ENCODE measurements at regions not wholly inside any gene's neighbourhood (a gene's known extent, or its start where the extent isn't known, plus 50 kb on each side); places are given as distances from the start of the nearest gene placed in this dataset.
A peak's percentile ranks its signal among the peaks of the same experiment; 100 is the strongest.

- TF ChIP-seq CTCF (IDR thresholded peaks at IDR 0.05; ENCODE audit: insufficient read depth, low read depth, low read length, missing control alignments) = no peak
- no peak for DNase-seq (ENCODE audit: low read depth)
- no peak overlapping the region for H3K4me3 ChIP-seq (ENCODE audit: low read length)
Observed at GRCh38 chr1:222046684-222047263, 304.9 kb upstream of the DUSP10 start.

GRCh38 chr1:222045786-222046185 lies 303.9 kb upstream of the DUSP10 start:
- H3K4me3 ChIP-seq (ENCODE audit: low read length) = no peak overlapping the region
- no peak for DNase-seq (ENCODE audit: low read depth)
- TF ChIP-seq CTCF (IDR thresholded peaks at IDR 0.05; ENCODE audit: insufficient read depth, low read depth, low read length, missing control alignments) = no peak

- DNase-seq (ENCODE audit: low read depth) = no peak
- no peak for TF ChIP-seq CTCF (IDR thresholded peaks at IDR 0.05; ENCODE audit: insufficient read depth, low read depth, low read length, missing control alignments)
Observed at GRCh38 chr1:222045236-222045635, 303.3 kb upstream of the DUSP10 start.

GRCh38 chr1:222043444-222044292 lies 301.8 kb upstream of the DUSP10 start:
- peak; percentile 51 for DNase-seq (ENCODE audit: low read depth)
- TF ChIP-seq CTCF (IDR thresholded peaks at IDR 0.05; ENCODE audit: insufficient read depth, low read depth, low read length, missing control alignments) = no peak
- no peak overlapping the region for H3K4me3 ChIP-seq (ENCODE audit: low read length)

More at GRCh38 chr1:222045236-222045635, 303.3 kb upstream of the DUSP10 start:
- H3K4me3 ChIP-seq (ENCODE audit: low read length) = no peak overlapping the region

GRCh38 chr1:222042120-222042519 lies 300.2 kb upstream of the DUSP10 start:
- DNase-seq (ENCODE audit: low read depth) = no peak
- H3K4me3 ChIP-seq (ENCODE audit: low read length) = no peak overlapping the region
- TF ChIP-seq CTCF (IDR thresholded peaks at IDR 0.05; ENCODE audit: insufficient read depth, low read depth, low read length, missing control alignments) = no peak

- H3K4me3 ChIP-seq (ENCODE audit: low read length) = no peak overlapping the region
- TF ChIP-seq CTCF (IDR thresholded peaks at IDR 0.05; ENCODE audit: insufficient read depth, low read depth, low read length, missing control alignments) = no peak
- no peak for DNase-seq (ENCODE audit: low read depth)
Observed at GRCh38 chr1:222040955-222041354, 299.1 kb upstream of the DUSP10 start.

Measured in epithelial cell of esophagus (primary cell).